GM18951 (cell line): ENCODE measurements at regions not wholly inside any gene's neighbourhood (a gene's known extent, or its start where the extent isn't known, plus 50 kb on each side); places are given as distances from the start of the nearest gene placed in this dataset.
"Not testable (repeated sequence)": the region's sequence is repeated elsewhere in the genome, so short reads cannot be mapped to it uniquely, and the experiment has no call there.

ENCODE experiments used
- POLR2A ChIP-seq: IDR thresholded peaks from 4 replicates; pipeline ENCODE4 v1.6.1; 2011; ENCODE audit warnings: mild to moderate bottlenecking; ENCODE audit not compliant: insufficient read length, insufficient read depth; ENCODE audit errors: extremely low read depth
- in situ Hi-C: fragments of 300-500 bp; cut with MboI; formaldehyde crosslinking; loops from one replicate; pipeline ENCODE4 v1.12.0; 2022; ENCODE audit warnings: low sequenced_read_pairs, mixed read lengths, inconsistent platforms; ENCODE audit not compliant: unreplicated experiment

GRCh38 chr10:124175701-124176348 lies 82.4 kb upstream of the CHST15 start:
- in situ Hi-C loops, result no loop called here
- TF ChIP-seq POLR2A, result no peak

GRCh38 chr10:124174673-124175645 lies 81.6 kb upstream of the CHST15 start:
- no peak for TF ChIP-seq POLR2A
- in situ Hi-C loops, result no loop called here

GRCh38 chr10:124174071-124174566 lies 80.7 kb upstream of the CHST15 start:
- in situ Hi-C loops, result no loop called here
- no peak for TF ChIP-seq POLR2A

- in situ Hi-C loops, result no loop called here
- no peak for TF ChIP-seq POLR2A
Measured at GRCh38 chr10:124173298-124173900, 80.0 kb upstream of the CHST15 start.

DNA sequence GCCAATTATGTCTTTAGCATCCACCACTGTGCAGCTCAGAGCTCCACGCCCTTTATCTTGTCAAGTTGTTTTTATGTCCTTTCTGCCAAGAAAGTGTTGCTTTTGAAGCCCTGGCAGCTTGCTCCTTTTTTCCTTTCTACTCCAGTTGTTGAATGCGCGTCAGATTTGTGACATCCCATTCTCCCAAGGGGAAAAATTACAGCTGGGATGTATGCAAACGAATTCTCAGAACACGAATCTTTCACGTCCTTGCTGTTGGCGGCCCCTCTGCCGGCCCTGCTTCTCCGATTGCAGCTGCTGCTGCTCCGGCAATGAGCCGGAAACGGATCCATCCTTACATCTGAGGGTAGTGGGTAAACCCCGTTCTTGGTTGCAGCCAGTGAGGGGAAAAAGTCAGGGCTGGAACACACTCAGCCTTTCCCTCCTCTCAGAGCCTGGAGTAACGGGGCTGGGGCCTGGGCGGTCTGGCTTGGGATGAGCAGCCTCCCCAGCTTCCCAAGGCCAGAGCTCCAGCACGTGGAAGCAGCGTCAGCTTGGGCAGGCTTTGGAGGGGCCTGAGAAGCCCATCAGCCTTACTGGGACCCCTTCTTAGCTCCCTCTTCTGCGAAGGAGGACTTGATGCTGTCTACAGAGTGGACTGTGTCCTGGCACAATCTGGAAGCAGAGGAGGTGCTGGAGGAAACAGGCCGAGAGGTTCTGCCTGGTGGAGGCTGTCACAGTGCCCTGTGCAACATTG lies 79.0 kb upstream of the CHST15 start:
- no peak for TF ChIP-seq POLR2A
- in situ Hi-C loops, result no loop called here

GRCh38 chr10:124171561-124171960 lies 78.2 kb upstream of the CHST15 start:
- in situ Hi-C loops, result no loop called here

GRCh38 chr10:124170631-124171030 lies 77.2 kb upstream of the CHST15 start:
- in situ Hi-C loops, result no loop called here
- no peak for TF ChIP-seq POLR2A

More at GRCh38 chr10:124171561-124171960, 78.2 kb upstream of the CHST15 start:
- no peak for TF ChIP-seq POLR2A

DNA sequence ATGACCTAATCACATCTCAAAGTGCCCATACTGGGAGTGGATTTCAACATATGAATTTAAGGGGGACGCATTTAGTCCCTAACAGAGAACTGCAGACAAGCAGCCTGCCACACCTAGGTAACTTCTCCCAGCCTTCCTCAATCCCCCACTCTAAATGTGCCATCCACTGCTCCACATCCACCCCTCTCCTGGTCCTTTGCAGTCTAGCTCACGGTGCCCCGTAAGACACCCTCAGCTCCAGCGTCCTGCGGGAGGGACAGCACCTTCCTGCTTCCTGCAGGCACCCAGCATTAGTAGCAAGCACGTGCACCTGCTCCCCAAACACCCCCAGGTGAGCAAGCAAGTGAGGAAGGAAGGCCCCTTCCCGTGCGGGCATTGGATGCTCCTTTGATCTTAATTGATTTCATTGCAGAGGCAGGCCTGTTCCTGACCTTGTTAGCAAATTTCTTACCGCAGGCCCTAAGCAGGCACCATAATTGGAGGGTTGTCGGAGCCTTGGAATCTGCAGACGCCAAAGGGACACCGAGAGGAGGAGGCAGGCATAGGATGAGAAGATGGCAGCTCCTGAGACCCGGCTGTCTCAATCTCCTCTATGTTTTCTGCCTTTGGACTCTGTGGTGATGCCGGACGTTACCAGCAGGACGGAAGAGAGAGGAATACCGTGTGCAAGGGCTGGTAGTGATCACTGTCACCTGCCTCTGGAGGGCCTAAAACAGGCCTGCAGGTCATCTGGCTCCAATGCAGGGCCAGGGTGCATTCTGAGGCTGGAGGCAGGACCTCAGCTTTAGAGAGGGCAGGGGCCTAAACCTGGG lies 75.8 kb upstream of the CHST15 start:
- no peak for TF ChIP-seq POLR2A
- in situ Hi-C loops, result no loop called here

- TF ChIP-seq POLR2A, result no peak
- in situ Hi-C loops, result no loop called here
Measured at GRCh38 chr10:124168581-124168980, 75.2 kb upstream of the CHST15 start.

DNA sequence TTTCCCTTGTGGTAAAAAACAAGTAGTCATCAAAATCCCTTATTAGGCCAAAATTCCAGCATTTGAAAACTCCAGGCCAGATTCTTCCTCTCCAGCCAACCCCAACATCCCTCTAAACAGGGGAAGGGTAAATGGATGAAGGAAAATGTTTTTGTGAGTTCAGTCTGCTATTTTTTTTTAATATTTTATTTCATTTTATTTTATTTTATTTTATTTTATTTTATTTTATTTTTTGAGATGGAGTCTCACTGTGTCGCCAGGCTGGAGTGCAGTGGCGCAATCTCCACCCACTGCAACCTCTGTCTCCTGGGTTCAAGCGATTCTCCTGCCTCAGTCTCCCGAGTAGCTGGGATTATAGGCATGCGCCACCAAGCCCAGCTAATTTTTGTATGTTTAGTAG lies 74.5 kb upstream of the CHST15 start:
- in situ Hi-C loops, result not testable (repeated sequence)

DNA sequence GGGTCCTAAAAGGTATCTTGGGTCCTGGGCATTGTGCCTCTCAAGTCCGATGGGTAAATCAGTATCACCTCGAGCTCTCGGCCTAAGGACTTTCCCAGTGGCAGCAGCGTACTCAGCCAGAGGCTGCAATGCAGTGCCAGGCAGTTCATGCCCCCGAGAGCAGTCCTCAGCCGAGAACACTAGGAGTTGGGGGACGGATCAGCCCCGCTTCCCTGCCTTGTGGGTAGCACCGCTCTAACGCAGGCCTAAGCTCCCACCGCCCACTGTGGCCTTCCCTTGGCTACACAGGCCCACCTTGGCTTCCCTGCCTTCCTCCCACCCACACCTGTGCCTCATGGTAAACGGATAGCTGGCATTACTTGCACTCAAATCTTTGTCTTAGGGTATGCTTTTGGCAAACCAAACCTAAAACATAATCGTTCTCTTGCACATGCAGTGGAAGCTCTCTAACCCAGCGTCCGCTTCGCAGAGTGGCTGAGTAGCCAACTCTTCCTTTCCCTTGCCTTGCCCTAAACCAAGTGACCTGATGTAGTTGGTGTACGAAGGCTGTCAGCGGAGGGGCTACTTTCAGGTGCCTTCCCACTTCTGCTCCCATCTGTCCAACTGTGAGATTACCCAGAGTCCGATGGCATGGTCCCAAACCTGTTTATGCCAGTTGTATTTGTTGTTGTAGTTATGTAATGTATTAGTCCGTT lies 73.2 kb upstream of the CHST15 start:
- no peak for TF ChIP-seq POLR2A
- in situ Hi-C loops, result no loop called here

DNA sequence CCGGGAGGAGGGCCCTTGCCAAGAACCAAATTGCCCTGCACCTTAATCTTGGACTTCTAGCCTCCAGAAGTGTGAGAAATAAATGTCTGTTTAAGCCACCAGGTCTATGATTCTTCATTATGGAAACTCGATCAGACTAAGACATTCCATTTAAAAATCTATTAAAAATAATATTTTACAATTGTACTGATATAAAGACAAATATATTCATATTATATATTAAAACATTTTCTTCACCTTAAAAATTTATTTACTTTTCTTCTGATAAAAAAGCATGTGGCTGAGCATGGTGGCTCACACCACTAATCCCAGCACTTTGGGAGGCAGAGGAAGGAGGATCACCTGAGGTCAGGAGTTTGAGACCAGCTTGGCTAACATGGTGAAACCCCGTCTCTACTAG lies 72.4 kb upstream of the CHST15 start:
- TF ChIP-seq POLR2A, result no peak
- in situ Hi-C loops, result no loop called here
